IPS-NIHi7 (cell line): ENCODE measurements at regions not wholly inside any gene's neighbourhood (a gene's known extent, or its start where the extent isn't known, plus 50 kb on each side); places are given as distances from the start of the nearest gene placed in this dataset.
"Not testable (repeated sequence)": the region's sequence is repeated elsewhere in the genome, so short reads cannot be mapped to it uniquely, and the experiment has no call there.

Experiments used
- DNase-seq: peaks from one replicate; pipeline ENCODE4 v3.0.0; 2012; ENCODE audit warnings: mixed read lengths; ENCODE audit errors: extremely low spot score

GRCh38 chr10:36496758-36497157 is 628.6 kb upstream of the ANKRD30A start:
- DNase-seq: no peak

DNA sequence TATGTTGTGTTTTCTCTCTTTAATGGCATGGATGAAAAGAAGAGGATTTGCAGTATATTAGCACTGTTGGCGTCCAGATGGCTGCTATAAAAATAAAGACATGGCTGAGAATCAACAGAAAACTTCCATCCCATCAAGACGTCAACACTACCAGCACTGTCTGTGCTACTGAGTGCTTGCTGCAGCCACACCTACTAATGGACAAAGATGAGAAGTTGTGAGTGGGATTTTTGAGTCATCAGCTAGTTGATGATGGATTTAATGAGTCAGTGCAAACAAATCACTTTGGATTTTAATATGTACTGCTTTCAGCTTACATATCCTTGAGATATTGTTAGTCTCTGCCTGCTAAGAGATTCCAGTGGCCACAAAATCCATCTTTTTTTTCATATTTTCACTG is 631.0 kb upstream of the ANKRD30A start:
- DNase-seq: no peak

GRCh38 chr10:36493516-36493880 is 631.9 kb upstream of the ANKRD30A start:
- DNase-seq: no peak

DNA sequence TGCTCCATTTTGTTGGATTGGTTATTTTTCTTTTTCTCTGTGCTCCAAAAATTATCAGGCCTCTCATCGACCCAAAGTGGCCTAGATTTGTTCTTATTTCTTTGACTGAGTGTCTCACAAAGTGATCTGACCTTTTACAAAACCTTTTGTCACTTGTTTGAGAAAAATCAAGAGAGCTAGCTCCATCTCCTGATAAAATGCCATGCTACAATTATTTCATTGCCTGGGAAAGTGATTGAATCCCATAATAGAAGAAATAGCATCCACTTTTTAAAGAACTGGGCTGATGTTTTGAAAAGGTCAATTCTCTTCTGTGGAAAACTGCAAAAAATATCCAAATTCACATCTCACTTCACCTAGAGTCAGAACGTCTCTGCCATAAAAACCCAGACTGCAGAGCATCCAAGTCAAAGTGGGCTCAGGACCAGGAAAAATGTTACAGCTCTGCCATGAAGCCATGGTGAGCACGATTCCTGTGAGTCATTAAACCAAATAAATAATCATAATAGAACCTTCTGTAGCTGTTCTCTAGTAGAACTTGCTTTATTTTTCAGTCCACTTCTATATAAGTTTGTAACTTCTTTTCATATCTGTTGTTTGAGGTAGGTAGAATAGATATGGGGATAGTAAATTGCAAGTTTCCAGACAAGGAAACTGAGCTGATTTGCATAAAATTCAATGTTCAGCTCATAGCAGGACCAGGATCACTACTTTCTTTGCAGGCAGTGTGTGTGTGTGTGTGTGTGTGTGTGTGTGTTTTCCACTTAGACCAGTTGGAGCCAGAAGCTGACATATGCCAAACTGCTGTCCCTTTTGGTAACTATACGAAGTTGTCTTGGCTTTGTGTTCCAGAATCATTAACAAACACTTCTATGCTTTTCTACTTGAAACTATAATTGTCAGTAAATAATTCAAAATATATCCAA is 632.5 kb upstream of the ANKRD30A start:
- DNase-seq: no peak

DNA sequence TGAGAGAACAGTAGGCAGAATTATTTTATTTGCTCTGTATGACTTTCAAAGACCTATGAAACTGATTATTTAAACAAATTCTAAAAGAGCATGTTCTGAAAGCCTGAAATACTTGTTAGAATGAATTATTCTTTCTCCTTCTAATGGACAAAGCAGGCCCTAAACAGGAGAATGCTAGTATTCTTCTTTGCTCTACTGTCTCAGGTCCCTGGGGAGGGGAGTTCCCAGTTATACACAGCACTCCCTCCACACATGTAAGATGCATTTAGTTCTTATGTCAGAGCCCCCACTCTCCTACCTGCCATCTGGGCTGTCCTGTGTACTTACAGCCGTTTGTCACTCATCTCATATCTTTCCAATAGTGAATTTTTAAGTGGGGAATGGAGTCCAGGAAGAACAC is 633.5 kb upstream of the ANKRD30A start:
- no peak for DNase-seq

DNA sequence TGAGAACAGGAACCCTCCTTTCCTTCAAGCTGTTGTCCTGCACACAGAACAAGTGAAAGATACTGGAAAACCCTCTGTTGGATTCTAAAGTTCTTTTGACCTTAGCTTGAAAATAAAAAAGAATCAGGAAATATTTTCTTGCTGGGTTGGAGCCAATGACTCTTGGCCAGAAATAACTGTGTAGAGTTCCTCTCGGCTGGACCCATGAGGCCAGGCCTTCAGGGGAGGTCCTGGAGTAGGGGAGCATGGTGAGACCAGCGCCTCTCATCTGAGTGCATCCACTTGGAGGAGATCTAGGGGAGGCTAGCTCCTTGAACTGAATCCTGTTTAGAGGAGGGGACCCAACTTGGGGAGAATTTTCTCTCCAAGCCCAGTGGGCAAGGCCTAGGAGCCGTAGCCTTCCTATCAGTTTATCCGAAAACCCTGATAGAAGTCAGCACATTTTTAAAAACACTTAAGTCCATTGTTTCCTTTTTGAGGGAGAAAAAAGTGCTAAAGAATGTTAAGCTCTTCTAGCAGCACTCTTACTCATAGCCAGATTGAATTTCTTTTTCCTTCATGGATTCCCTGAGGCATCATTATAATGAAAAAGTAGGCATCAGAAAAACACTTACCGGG is 635.7 kb upstream of the ANKRD30A start:
- DNase-seq: no peak

DNA sequence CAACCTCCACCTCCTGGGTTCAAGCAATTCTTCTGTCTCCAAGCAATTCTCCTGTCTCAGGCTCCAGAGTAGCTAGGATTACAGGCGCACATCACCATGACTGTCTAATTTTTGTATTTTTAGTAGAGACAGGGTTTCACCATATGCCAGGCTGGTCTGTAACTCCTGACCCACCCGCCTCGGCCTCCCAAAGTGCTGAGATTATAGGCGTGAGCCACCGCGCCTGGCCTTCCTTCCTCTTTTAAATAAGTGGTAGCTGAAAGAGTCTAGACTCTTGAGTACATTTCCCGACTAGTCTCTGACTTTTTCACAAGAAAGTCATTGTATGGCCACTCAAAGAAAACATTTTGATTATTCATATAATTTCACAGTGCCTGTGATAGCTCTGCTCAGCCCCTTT is 636.2 kb upstream of the ANKRD30A start:
- no peak for DNase-seq

GRCh38 chr10:36488579-36488978 is 636.8 kb upstream of the ANKRD30A start:
- no peak for DNase-seq

- no peak for DNase-seq
Observed at GRCh38 chr10:36479073-36479472, 646.3 kb upstream of the ANKRD30A start.

- no peak for DNase-seq
Observed at GRCh38 chr10:36476399-36476798, 649.0 kb upstream of the ANKRD30A start.

DNA sequence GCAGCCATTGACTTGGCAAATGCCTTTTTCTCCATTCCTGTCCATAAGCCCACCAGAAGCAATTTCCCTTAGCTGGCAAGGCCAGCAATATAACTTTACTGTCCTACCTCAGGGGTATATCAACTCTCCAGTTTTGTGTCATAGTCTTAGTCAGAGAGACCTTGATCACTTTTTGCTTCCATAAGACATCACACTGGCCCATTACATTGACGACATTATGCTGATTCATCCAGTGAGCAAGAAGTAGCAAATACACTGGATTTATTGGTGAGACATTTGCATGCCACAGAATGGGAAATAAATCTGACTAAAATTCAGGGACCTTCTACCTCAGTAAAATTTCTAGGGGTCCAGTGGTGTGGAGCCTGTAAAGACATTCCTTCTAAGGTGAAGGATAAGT is 649.7 kb upstream of the ANKRD30A start:
- DNase-seq: no peak

GRCh38 chr10:36474456-36474855 is 650.9 kb upstream of the ANKRD30A start:
- DNase-seq: no peak

DNA sequence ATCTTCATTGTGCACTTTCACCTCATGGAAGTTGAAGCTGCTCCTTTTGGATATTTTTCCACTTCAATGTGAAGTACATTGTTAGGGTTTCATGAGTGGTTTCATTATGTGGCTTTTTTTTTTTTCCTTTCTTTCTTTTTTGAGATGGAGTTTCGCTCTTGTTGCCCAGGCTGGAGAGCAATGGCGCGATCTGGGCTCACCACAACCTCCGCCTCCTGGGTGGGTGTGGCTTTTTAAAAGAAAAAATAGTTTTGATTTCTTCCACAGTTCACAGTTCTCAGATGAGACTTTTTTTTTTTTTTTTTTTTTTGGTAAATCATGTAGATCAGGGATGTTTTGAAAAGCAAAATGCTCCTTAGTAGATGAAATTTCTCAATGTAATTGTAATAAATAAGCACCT is 652.3 kb upstream of the ANKRD30A start:
- no peak for DNase-seq

DNA sequence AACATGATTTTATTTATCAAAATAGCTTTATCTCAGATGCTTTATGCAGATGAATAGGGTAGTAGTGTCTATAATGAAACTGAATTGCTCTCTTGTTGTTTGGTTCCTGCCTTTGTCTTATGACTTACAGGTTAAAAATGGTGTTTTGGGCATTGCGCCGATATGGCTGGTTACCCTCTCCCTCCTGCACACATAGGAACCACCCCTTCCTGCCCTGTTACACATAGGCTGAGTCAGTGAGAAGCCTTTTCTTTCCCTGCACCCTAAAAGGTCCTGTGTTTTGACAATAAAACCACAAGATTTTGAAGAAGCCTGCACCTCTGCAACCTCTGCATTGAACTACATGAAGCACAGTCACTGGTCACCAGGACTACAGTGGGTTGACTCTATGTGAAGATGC is 655.8 kb upstream of the ANKRD30A start:
- no peak for DNase-seq

DNA sequence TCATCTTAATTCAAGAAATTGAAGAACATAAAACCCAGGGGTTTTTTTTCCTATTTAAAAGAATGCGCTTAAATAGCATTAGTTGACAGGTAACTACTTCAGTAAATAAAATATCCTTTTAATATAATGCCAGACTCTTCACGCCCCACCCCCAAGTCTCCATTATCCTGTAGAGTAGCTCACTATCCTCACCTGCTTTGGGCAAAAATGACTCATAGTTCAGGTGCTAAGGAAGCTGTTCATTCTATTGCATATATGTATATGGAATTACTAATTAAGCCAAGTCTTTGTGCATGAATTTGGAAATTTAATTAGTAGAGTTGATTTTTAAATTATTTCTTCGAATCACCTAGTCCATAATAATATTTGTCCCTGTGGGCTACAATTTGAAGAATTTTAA is 656.8 kb upstream of the ANKRD30A start:
- no peak for DNase-seq

- DNase-seq: no peak
Observed at GRCh38 chr10:36465604-36466379, 659.6 kb upstream of the ANKRD30A start.

- DNase-seq: no peak
Observed at GRCh38 chr10:36464291-36464690, 661.1 kb upstream of the ANKRD30A start.

GRCh38 chr10:36463390-36463789 is 662.0 kb upstream of the ANKRD30A start:
- DNase-seq: no peak

DNA sequence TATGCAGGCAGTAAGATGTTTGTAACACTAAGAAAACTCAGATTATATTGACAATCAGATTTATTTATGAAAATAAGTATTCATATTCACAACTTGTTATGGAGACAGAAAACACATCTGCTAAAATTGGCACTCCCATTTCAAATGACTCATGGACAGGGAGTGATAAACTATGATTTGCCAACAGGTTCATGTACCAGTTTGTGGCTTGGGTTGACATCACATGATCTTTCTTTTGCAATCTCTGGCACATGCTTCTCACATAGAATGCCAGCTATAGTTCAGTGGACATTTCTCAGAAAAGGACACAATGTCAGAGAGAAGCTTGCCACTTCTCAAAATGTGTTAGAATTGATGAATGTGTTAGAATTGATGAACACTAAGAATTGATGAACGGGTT is 663.2 kb upstream of the ANKRD30A start:
- no peak for DNase-seq

DNA sequence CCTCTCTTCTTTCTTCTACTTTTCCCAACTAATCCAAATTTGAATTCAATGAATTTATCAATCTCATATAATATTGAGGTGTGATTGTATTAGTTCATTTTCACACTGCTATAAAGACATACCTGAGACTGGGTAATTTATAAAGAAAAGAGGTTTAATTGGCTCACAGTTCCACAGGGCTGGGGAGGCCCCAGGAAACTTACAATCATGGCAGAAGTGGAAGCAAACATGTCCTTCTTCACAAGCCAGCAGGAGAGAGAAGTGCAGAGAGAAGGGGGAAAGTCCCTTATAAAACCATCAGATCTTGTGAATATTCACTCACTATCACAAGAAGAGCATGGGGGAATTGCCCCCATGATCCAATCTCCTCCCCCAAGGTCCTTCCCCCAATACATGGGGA is 667.0 kb upstream of the ANKRD30A start:
- DNase-seq: not testable (repeated sequence)

DNA sequence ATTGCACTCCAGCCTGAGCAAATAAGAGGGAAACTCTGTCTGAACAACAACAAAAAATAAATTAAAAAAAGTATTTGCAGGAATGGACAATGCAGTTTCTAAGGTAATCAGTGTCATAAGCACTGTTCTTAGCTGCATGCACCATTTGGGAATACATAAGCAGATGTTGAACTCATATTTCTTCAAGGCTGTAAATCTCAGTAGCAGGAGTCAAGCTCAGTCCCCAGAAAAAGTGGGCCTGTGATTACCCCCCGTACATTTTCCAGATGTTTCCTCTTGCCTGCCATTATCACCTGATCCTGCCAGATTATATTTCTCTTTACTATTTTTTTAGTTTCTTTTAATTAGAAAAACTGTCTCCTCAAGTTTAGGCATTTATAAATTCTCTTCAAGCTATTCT is 667.6 kb upstream of the ANKRD30A start:
- DNase-seq: no peak

DNA sequence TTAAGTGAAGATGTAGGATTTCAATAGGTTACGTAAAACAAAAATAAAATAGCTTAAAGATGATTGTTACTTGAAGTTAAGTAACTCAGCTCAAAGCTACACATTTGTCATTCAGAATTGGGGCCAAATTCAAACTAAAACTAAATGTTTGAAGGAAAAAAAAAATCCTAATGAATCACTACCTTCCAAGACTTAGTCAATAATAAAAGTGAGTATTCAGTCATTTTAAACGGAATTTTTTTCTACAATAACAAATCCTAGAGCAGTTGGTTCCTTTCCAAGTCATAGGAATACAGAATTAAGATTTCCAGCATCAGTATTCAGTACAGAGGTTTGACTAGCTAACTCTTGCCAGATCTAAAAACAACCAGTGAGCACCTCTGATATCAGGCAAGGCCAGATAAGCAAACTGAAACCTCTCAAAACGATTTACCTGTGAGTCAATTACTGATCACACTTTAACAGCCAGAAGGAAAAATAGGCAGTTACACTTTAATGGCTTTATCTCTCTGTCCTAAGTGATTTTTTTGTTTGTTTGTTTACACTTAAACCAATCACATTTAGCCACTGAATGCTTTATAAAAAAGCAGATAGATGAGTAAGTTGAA is 669.8 kb upstream of the ANKRD30A start:
- no peak for DNase-seq
